ENCODE measurements at regions not wholly inside any gene's neighbourhood (a gene's known extent, or its start where the extent isn't known, plus 50 kb on each side); places are given as distances from the start of the nearest gene placed in this dataset.

DNA sequence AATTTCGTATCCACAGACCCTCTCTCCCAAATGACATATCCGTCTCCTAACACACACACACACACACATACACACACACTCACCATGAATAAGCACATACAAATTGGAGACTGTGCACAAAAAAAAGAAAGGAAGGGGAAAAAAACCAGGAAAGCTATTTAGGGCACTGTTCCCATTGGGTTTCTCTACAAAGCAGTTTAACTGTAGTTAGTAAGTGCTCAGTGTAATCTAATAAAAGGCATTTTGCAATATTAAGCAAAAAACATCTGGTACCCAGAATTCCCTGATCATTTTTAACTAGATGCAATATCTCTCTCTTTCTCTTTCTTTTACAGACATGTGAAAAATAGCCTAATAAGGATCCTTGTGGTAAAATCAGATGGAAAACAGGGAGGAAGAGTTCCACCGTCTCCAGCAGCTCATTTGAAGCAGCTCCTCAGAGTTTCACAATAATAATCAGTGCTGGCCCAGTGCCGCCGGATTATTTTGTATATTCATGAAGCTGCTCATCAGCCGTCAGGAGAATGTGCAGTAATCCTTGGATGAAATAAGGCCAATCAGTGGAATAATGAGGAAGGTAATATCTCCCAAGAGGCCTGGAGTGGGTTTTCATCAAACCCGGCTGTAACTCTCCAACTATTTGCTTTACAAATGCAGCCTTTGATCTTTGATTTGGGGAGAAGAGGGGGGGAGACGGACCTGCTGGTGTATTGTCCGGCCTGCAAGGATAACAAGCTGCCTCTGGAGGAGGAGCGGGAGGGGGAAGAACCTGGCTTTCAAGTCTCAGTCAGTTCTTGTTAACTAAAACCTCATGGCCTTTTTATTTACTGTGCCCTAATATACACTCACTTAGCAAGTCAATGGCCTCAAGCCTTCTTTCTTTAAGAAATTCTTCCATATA, 227.6 kb upstream of the SMIM21 start:
- H3K9me3 ChIP-seq = no peaks in the 10 kb centered on the region
- no peak overlapping the region for H3K4me3 ChIP-seq
- DNase-seq = no peak
- no peaks in the 10 kb centered on the region for H3K27me3 ChIP-seq
- no peaks in the 10 kb centered on the region for H3K4me1 ChIP-seq
- H3K36me3 ChIP-seq = no peaks in the 10 kb centered on the region
- intact Hi-C loops (cut with DNase I) = no loop called here
- TF ChIP-seq, protein P1, sequence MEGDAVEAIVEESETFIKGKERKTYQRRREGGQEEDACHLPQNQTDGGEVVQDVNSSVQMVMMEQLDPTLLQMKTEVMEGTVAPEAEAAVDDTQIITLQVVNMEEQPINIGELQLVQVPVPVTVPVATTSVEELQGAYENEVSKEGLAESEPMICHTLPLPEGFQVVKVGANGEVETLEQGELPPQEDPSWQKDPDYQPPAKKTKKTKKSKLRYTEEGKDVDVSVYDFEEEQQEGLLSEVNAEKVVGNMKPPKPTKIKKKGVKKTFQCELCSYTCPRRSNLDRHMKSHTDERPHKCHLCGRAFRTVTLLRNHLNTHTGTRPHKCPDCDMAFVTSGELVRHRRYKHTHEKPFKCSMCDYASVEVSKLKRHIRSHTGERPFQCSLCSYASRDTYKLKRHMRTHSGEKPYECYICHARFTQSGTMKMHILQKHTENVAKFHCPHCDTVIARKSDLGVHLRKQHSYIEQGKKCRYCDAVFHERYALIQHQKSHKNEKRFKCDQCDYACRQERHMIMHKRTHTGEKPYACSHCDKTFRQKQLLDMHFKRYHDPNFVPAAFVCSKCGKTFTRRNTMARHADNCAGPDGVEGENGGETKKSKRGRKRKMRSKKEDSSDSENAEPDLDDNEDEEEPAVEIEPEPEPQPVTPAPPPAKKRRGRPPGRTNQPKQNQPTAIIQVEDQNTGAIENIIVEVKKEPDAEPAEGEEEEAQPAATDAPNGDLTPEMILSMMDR (IDR thresholded peaks at IDR 0.05) = no peak
- H3K9ac ChIP-seq (ENCODE audit: low read depth in 2 of 2, low read length in 2 of 2) = no peak overlapping the region
- H3K27ac ChIP-seq = no peak overlapping the region

- H3K27me3 ChIP-seq = no peaks in the 10 kb centered on the region
- no peak overlapping the region for H3K27ac ChIP-seq
- no peak for DNase-seq
- no peak overlapping the region for H3K4me3 ChIP-seq
- no peaks in the 10 kb centered on the region for H3K4me1 ChIP-seq
- TF ChIP-seq, protein P1 (IDR thresholded peaks at IDR 0.05) = no peak
- H3K9ac ChIP-seq (ENCODE audit: low read depth in 2 of 2, low read length in 2 of 2) = no peak overlapping the region
- no peaks in the 10 kb centered on the region for H3K9me3 ChIP-seq
- no peaks in the 10 kb centered on the region for H3K36me3 ChIP-seq
- intact Hi-C loops (cut with DNase I) = no loop called here
Measured at GRCh38 chr18:75654386-75654785, 226.9 kb upstream of the SMIM21 start.

- DNase-seq = no peak
- no peaks in the 10 kb centered on the region for H3K36me3 ChIP-seq
- H3K4me1 ChIP-seq = no peaks in the 10 kb centered on the region
- no peaks in the 10 kb centered on the region for H3K9me3 ChIP-seq
- no peak overlapping the region for H3K9ac ChIP-seq (ENCODE audit: low read depth in 2 of 2, low read length in 2 of 2)
- no peak overlapping the region for H3K4me3 ChIP-seq
- TF ChIP-seq, protein P1 (IDR thresholded peaks at IDR 0.05) = no peak
- H3K27me3 ChIP-seq = no peaks in the 10 kb centered on the region
- intact Hi-C loops (cut with DNase I) = no loop called here
- H3K27ac ChIP-seq = no peak overlapping the region
Measured at GRCh38 chr18:75652528-75652927, 225.0 kb upstream of the SMIM21 start.

DNA sequence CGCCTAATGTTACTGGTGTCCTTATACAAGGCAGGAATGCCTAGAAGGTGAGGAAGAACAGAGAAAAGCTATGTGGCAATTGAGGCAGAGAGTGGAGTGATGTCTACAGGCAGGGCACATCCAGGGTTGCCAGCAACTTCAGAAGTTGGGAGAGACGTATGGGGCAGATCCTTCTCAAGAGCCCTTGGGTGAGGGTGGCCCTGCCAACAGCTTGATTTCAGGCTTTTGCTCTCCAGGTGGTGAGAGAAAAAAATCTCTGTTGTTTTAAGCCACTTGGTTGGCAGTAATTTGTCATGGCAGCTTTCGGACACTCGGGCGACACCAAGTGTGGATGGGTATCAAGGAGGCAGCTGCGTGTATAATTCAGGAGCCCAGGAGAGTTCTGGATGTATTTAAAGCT, 217.4 kb upstream of the SMIM21 start:
- Histone ChIP-seq H3K27me3 (no peaks in the 10 kb centered on the region), H3K4me1 (no peaks in the 10 kb centered on the region), H3K9me3 (no peaks in the 10 kb centered on the region), H3K36me3 (no peaks in the 10 kb centered on the region), H3K27ac (no peak overlapping the region), H3K4me3 (no peak overlapping the region), H3K9ac (ENCODE audit: low read depth in 2 of 2, low read length in 2 of 2) (no peak overlapping the region)
- no peak for DNase-seq
- TF ChIP-seq, protein P1 (IDR thresholded peaks at IDR 0.05) = no peak
- intact Hi-C loops (cut with DNase I) = no loop called here

- TF ChIP-seq, protein P1 (IDR thresholded peaks at IDR 0.05) = no peak
- Histone ChIP-seq H3K27me3 (no peaks in the 10 kb centered on the region), H3K9ac (ENCODE audit: low read depth in 2 of 2, low read length in 2 of 2) (no peak overlapping the region), H3K36me3 (no peaks in the 10 kb centered on the region), H3K4me1 (no peaks in the 10 kb centered on the region), H3K27ac (no peak overlapping the region), H3K9me3 (no peaks in the 10 kb centered on the region), H3K4me3 (no peak overlapping the region)
- intact Hi-C loops (cut with DNase I) = no loop called here
- DNase-seq = no peak
Measured at GRCh38 chr18:75643083-75643482, 215.6 kb upstream of the SMIM21 start.
